Suprapubic skin (tissue), 3 donors: ENCODE measurements at regions not wholly inside any gene's neighbourhood (a gene's known extent, or its start where the extent isn't known, plus 50 kb on each side); places are given as distances from the start of the nearest gene placed in this dataset.

Source experiments
- CTCF ChIP-seq, 2 donors: fragments of 200-600 bp in 1 of 2; fragments of 450-650 bp in 1 of 2; sonication (generic) in 1 of 2; IDR thresholded peaks; one replicate each; pipeline ENCODE4 v1.5.1; 2016 to 2019; ENCODE audit warnings: antibody characterized with exemption in 2 of 2, mild to moderate bottlenecking in 1 of 2, moderate library complexity in 1 of 2
- POLR2AphosphoS5 ChIP-seq, 3 donors: sonication (generic); formaldehyde crosslinking; IDR thresholded peaks; one replicate each; pipeline ENCODE4 v1.6.1; 2017; ENCODE audit warnings: antibody characterized with exemption in 3 of 3

GRCh38 chr3:160084998-160085397, 96.4 kb downstream of the IL12A start:
- TF ChIP-seq CTCF (IDR thresholded peaks at IDR 0.05) (no peak), POLR2AphosphoS5 (IDR thresholded peaks at IDR 0.05) (no peak)
